Naive B cell (primary cell): ENCODE measurements at regions not wholly inside any gene's neighbourhood (a gene's known extent, or its start where the extent isn't known, plus 50 kb on each side); places are given as distances from the start of the nearest gene placed in this dataset.
"Not testable (repeated sequence)": the region's sequence is repeated elsewhere in the genome, so short reads cannot be mapped to it uniquely, and the experiment has no call there.

Experiments used
- ATAC-seq, 2 donors: fragments of 150-1000 bp; cut with Tn5 transposase; 2 replicates each; pipeline ENCODE4 v1.10.0; 2021; ENCODE audit warnings: low read depth in 2 of 2, mild to moderate bottlenecking in 2 of 2, moderate library complexity in 2 of 2
- DNase-seq: peaks from one replicate; pipeline ENCODE4 v3.0.0; 2022
- H3K27ac Mint-ChIP-seq, 6 donors: one replicate each; pipeline ENCODE4 v1.8.0; 2020 to 2022; ENCODE audit warnings: mild to moderate bottlenecking in 6 of 6, mixed read lengths in 6 of 6, moderate library complexity in 5 of 6, inconsistent platforms in 2 of 6
- H3K27me3 Mint-ChIP-seq, 3 donors: one replicate each; pipeline ENCODE4 v1.8.0; 2021 to 2022; ENCODE audit warnings: mixed read lengths in 3 of 3, mild to moderate bottlenecking in 1 of 3
- H3K36me3 Mint-ChIP-seq, 2 donors: one replicate each; pipeline ENCODE4 v1.8.0; 2020 to 2022; ENCODE audit warnings: mixed read lengths in 2 of 2, inconsistent platforms in 1 of 2, mild to moderate bottlenecking in 1 of 2
- H3K4me1 Mint-ChIP-seq, 3 donors: one replicate each; pipeline ENCODE4 v1.8.0; 2020 to 2022; ENCODE audit warnings: mixed read lengths in 3 of 3, inconsistent platforms in 1 of 3, mild to moderate bottlenecking in 1 of 3, moderate library complexity in 1 of 3
- H3K4me3 Mint-ChIP-seq, 8 donors: one replicate each; pipeline ENCODE4 v1.8.0; 2020 to 2022; ENCODE audit warnings: mild to moderate bottlenecking in 8 of 8, mixed read lengths in 8 of 8, moderate library complexity in 8 of 8, inconsistent platforms in 2 of 8
- H3K9me3 Mint-ChIP-seq, 7 donors: one replicate each; pipeline ENCODE4 v1.8.0; 2020 to 2022; ENCODE audit warnings: mixed read lengths in 7 of 7, mild to moderate bottlenecking in 5 of 7, inconsistent platforms in 2 of 7, moderate library complexity in 1 of 7

DNA sequence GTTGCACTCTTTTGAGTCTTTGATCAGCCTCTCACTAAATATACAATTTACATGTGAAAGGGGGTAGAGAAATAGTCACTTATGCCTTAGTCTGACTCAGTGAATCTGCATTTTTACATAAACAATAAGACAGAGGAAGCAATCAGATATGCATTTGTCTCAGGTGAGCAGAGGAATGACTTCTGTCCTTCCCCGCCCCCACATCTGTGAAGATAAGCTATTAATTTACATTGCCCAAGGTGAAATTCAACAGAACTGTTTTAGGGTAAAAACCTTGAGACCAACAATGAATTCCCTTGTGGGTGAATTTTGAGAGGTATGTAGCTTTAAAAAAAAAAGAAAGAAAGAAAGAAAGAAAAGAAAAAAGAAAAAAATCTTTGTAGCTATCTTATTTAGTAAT is 1302.9 kb upstream of the ACVR2A start:
- no peak for ATAC-seq
- H3K36me3 Mint-ChIP-seq, result no peaks in the 10 kb centered on the region
- peaks cover 0 to 2% (median 0%) of the 10 kb centered on the region in 3 donors for H3K4me1 Mint-ChIP-seq
- H3K27me3 Mint-ChIP-seq, result no peaks in the 10 kb centered on the region
- H3K27ac Mint-ChIP-seq, result no peak overlapping the region
- H3K9me3 Mint-ChIP-seq, result peaks cover 0 to 10% (median 4%) of the 10 kb centered on the region in 7 donors
- no peak overlapping the region for H3K4me3 Mint-ChIP-seq
- no peak for DNase-seq

DNA sequence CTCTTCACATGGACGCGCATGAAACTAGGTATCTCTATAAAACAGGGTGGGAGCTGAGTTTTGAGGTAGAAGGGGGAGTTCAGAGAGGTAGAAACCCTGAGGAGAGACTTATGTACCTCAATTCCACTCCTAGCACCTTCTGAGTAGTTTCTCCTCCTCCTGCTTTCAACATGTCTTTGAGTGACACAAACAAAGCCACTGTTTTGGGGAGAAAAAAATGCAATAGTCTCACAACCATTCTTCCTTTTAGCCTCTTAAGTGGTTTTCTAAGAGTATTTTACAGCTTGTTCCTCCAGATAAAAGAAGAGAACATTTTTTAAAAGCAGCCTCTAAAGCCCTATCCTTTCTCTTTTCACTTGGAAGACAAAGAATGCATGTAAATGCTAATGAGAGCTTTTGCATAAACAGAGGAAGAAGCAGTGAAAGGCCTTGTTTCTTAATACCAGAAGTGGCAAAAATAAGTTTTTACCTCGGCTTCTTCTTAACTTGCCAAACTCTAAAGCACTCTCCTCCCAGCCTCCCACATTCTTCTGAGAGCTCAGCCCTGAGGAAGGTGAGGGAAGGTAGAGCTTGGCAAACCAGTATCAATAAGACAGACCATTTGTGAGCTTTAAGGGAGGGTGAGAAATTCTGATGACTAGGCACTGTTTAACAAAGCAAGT is 1304.4 kb upstream of the ACVR2A start:
- peaks cover 0 to under 1% (median 0%) of the 10 kb centered on the region in 3 donors for H3K4me1 Mint-ChIP-seq
- DNase-seq (no peak), ATAC-seq (no peak)
- H3K36me3 Mint-ChIP-seq, result no peaks in the 10 kb centered on the region
- H3K4me3 Mint-ChIP-seq, result no peak overlapping the region
- no peaks in the 10 kb centered on the region for H3K27me3 Mint-ChIP-seq
- peaks cover 0 to 9% (median 5%) of the 10 kb centered on the region in 7 donors for H3K9me3 Mint-ChIP-seq
- no peak overlapping the region for H3K27ac Mint-ChIP-seq

DNA sequence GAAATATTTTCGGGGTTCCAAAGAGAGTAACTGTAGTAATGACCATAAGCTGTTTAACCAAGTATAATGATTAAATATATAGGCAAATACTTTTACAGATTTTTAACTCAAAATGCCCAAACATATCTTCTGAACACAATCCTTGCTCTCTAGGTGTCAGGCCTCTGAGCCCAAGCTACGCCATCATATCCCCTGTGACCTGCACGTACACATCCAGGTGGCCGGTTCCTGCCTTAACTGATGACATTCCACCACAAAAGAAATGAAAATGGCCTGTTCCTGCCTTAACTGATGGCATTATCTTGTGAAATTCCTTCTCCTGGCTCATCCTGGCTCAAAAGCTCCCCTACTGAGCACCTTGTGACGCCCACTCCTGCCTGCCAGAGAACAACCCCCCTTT is 1305.1 kb upstream of the ACVR2A start:
- H3K27me3 Mint-ChIP-seq, ATAC-seq, H3K27ac Mint-ChIP-seq, H3K9me3 Mint-ChIP-seq, H3K36me3 Mint-ChIP-seq, DNase-seq, H3K4me3 Mint-ChIP-seq, H3K4me1 Mint-ChIP-seq: not testable (repeated sequence)

DNA sequence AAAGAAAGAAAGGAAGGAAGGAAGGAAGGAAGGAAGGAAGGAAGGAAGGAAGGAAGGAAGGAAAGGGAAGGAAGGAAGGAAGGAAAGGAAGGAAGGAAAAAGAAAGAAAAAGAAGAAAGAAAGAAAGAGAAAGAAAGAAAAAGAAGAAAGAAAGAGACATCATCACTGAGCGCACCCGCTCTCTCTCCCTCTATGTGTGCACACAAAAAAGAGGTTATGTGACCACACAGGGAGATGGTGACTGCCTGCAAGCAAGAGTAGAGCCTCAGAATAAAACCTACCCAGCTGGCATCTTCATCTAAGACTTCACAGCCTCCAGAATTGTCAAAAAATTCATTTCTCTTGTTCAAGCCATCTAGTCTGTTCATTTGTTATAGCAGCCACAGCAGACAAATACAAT is 1307.4 kb upstream of the ACVR2A start:
- H3K9me3 Mint-ChIP-seq, result peaks cover 0 to 9% (median 5%) of the 10 kb centered on the region in 7 donors
- no peak overlapping the region for H3K27ac Mint-ChIP-seq
- no peak overlapping the region for H3K4me3 Mint-ChIP-seq
- H3K4me1 Mint-ChIP-seq, result no peaks in the 10 kb centered on the region
- no peaks in the 10 kb centered on the region for H3K36me3 Mint-ChIP-seq
- no peaks in the 10 kb centered on the region for H3K27me3 Mint-ChIP-seq
- no peak for DNase-seq
- ATAC-seq, result no peak

DNA sequence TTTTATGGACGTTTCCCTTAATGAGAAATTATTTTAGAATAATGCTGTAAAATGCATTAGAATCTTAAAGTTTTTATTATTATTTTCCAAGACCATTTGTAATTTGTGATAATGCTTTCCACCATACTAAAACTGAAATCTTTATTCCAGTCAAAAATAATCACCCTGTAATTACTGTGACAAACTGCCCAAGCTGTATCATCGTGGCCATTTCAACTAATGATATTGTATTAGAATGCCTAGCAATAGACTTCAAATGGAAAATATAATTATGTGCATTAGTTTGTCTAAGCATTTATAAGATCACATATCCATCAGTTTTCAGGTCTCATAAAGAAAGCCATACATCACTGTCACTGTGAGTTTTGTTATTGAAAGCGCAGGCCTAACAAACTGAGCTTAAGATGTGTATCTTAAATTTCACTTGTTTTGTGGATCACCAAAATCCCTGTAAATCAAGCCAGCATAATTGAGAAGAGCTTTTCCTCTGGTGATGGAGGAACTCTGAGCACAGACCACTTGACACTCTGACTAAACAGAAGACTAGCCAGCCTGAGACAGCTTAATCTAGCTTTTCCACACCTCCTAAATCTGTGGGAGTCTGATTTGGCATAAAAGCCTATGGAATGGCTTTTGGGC is 1312.2 kb upstream of the ACVR2A start:
- Mint-ChIP-seq H3K4me3 (no peak overlapping the region), H3K36me3 (no peaks in the 10 kb centered on the region), H3K27me3 (no peaks in the 10 kb centered on the region), H3K9me3 (peaks cover 0 to 8% (median 1%) of the 10 kb centered on the region in 7 donors), H3K4me1 (no peaks in the 10 kb centered on the region), H3K27ac (no peak overlapping the region)
- DNase-seq, result no peak
- no peak for ATAC-seq

DNA sequence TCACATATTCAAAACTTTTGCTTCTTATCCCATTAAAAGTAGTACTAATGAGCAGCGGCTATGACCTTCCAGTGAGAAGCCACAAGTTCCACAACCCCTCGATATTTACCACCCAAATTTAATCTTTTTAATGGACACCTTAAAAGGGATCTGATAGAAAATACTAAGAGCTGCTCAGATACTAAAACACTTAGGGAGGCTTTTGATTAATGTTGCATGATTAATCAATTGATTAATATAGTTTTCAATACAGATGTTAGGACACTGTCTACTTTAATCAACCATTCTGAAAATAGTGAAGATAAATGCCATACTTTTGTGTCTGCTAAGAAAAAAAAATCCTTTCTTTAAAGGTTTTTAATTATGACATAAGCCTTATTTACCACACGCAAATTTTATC is 1312.8 kb upstream of the ACVR2A start:
- peaks cover 0 to 8% (median 0%) of the 10 kb centered on the region in 7 donors for H3K9me3 Mint-ChIP-seq
- H3K4me3 Mint-ChIP-seq, result no peak overlapping the region
- H3K4me1 Mint-ChIP-seq, result no peaks in the 10 kb centered on the region
- DNase-seq (no peak), ATAC-seq (no peak)
- H3K27ac Mint-ChIP-seq, result no peak overlapping the region
- H3K27me3 Mint-ChIP-seq, result no peaks in the 10 kb centered on the region
- no peaks in the 10 kb centered on the region for H3K36me3 Mint-ChIP-seq

DNA sequence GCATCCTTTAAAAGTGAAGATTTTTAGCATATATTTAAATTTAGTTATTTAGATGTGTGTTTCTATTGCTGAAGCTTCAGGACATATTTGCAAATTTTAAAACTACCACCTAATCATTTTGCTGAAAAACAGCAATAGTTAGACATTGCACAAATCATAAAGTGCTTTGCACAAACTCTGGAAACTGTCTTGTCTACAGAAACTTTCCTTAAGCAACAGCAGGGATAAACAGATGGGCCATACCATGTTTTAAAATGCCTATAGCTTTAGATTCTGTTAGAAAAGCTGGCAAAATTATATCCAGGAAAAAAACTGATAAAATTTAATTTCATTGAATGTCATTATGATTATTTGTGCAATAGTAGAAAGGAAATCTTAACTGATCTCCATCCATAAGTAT is 1313.9 kb upstream of the ACVR2A start:
- no peak for DNase-seq
- Mint-ChIP-seq H3K4me1 (no peaks in the 10 kb centered on the region), H3K4me3 (no peak overlapping the region), H3K36me3 (no peaks in the 10 kb centered on the region), H3K27me3 (no peaks in the 10 kb centered on the region), H3K9me3 (peaks cover 0 to under 1% (median 0%) of the 10 kb centered on the region in 7 donors), H3K27ac (no peak overlapping the region)
- ATAC-seq, result no peak

DNA sequence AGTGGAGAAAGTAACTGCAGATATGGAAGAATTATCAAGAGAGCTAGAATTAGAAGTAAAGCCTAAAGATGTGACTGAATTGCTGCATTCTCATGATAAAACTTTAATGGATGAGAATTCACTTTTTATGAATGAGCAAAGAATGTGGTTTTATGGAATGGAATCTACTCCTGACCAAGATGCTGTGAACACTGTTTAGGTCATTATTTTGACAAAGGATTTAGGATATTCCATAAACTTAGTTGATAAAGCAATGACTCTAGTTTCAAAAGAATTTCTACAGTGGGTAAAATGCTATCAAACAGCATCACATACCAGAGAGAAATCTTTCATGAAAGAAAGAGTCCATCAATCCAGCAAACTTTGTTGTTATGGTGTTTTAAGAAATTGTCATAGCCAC is 1317.7 kb upstream of the ACVR2A start:
- DNase-seq (no peak), ATAC-seq (no peak)
- Mint-ChIP-seq H3K4me1 (no peaks in the 10 kb centered on the region), H3K36me3 (no peaks in the 10 kb centered on the region), H3K9me3 (no peaks in the 10 kb centered on the region), H3K27me3 (no peaks in the 10 kb centered on the region), H3K4me3 (no peak overlapping the region), H3K27ac (no peak overlapping the region)

DNA sequence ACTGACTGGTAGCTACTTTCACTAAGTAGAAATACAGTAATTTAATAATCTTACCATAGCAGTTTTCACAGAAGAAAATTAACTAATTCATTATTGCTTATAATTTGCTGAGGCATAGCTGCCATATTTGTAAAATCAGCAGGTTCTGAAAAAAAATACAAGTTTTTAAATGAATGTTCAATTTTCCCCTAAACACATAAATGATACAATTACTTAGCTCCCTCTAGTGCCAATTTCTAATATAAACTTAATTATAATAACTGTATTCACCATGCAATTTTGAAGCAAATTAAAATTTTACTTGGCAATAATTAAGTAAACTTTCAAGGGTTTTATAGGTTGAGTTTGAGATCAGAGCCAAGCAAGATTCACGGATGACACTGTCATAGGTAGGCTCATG is 1321.6 kb upstream of the ACVR2A start:
- H3K4me1 Mint-ChIP-seq, result no peaks in the 10 kb centered on the region
- no peaks in the 10 kb centered on the region for H3K27me3 Mint-ChIP-seq
- ATAC-seq (no peak), DNase-seq (no peak)
- H3K27ac Mint-ChIP-seq, result no peak overlapping the region
- no peaks in the 10 kb centered on the region for H3K36me3 Mint-ChIP-seq
- H3K9me3 Mint-ChIP-seq, result no peaks in the 10 kb centered on the region
- H3K4me3 Mint-ChIP-seq, result no peak overlapping the region

DNA sequence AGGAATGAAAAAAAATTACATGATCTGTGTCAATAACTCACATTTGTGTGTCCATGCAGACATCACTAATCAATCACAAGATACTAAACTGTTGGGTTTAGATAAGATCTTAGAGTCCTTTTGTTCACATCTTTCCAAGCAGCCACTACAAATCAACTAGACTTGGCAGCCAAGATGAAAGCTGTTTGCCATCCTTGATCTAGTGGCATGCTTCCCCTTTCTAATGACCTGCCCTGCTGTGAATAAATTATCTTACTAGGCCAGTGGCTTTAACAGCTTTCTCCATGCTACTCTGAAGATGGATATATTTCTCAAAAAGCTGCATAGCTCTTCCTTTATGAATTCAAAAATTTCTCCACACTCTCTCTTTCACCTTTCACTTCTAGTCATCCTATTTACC is 1338.0 kb upstream of the ACVR2A start:
- Mint-ChIP-seq H3K27me3 (no peaks in the 10 kb centered on the region), H3K9me3 (no peaks in the 10 kb centered on the region), H3K27ac (no peak overlapping the region), H3K36me3 (no peaks in the 10 kb centered on the region), H3K4me1 (no peaks in the 10 kb centered on the region), H3K4me3 (no peak overlapping the region)
- DNase-seq (no peak), ATAC-seq (no peak)

DNA sequence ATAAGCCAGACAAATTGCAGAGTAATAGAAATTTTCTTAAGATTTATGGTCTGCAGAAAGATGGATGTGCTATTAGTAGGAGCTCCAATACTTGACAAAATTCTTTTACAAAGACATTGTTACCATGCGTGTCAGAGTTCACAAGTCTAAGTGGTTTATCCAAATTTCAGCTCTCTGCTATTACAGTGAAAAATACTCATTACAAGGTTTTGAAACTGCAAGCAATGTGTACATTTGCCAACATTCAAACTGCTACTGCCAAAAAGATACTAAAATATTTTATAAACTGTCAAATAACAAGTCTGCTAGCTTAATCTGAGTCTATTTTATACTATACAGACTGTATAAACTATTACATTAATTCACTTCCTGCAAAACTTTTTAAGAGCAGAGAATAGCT is 1341.5 kb upstream of the ACVR2A start:
- H3K36me3 Mint-ChIP-seq, result no peaks in the 10 kb centered on the region
- ATAC-seq (no peak), DNase-seq (no peak)
- no peaks in the 10 kb centered on the region for H3K27me3 Mint-ChIP-seq
- H3K27ac Mint-ChIP-seq, result no peak overlapping the region
- no peaks in the 10 kb centered on the region for H3K4me1 Mint-ChIP-seq
- no peaks in the 10 kb centered on the region for H3K9me3 Mint-ChIP-seq
- no peak overlapping the region for H3K4me3 Mint-ChIP-seq

DNA sequence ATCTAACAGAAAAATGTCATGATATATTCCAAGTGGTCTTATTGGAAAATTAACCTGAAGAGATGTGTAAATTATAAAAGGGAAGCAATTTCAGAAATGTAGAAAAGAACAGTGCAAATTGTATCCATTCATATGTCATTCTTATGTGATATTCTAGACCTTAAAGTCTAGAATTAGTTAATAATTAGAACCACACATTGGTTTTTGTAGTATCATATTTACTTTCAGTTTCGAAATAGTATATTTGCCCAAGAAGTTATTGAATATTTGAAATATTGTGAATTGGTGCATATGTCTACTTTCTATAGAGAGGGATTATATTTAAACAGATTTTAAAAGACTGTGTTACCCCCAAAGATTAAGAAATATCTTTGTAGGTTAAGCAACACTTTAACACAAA is 1348.6 kb upstream of the ACVR2A start:
- Mint-ChIP-seq H3K27me3 (no peaks in the 10 kb centered on the region), H3K4me3 (no peak overlapping the region), H3K36me3 (no peaks in the 10 kb centered on the region), H3K27ac (no peak overlapping the region), H3K4me1 (no peaks in the 10 kb centered on the region), H3K9me3 (peaks cover 5 to 21% (median 13%) of the 10 kb centered on the region in 7 donors)
- ATAC-seq (no peak), DNase-seq (no peak)

DNA sequence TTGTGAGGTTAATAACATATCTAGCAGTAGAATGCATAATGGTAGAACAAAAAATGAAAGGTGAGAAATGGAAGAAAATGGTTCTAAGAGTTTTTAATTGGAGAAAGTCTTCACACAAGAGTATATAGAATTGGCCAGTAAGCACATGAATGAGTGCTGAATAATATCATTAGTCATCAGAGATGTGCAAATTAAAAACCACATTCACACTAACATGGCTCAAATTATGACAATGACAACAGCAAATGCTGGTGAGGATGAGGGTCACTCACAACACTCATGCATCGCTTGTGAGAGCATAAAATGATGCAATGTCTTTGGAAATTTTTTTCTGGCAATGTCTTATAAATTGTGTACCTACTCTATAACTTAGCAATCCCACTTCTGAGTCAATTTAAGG is 1355.4 kb upstream of the ACVR2A start:
- H3K4me3 Mint-ChIP-seq, result no peak overlapping the region
- H3K27ac Mint-ChIP-seq, result no peak overlapping the region
- no peaks in the 10 kb centered on the region for H3K27me3 Mint-ChIP-seq
- no peak for DNase-seq
- peaks cover 3 to 16% (median 10%) of the 10 kb centered on the region in 7 donors for H3K9me3 Mint-ChIP-seq
- ATAC-seq, result no peak
- H3K4me1 Mint-ChIP-seq, result no peaks in the 10 kb centered on the region
- H3K36me3 Mint-ChIP-seq, result no peaks in the 10 kb centered on the region

DNA sequence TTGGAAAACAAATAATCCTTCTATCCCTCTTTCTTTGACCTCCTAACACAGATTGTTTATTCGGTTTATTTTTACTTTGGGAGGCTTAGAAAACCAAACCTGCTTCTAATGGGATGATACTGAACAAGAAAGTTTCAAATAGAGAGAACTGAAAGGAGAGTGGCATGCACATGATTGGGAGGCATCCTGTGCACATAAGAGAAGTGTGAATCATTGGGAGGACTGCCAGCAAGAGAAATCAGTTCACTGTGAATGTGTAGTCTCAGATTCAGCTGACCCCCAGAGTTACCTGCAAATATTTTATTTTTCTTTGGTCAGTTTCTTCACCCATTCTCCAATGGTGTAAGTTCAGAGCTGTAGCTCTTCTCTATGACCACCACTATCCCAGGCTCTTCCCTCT is 1363.2 kb upstream of the ACVR2A start:
- no peak overlapping the region for H3K4me3 Mint-ChIP-seq
- H3K4me1 Mint-ChIP-seq, result no peaks in the 10 kb centered on the region
- H3K9me3 Mint-ChIP-seq, result peaks cover 0 to 3% (median 0%) of the 10 kb centered on the region in 7 donors
- H3K27ac Mint-ChIP-seq, result no peak overlapping the region
- ATAC-seq (no peak), DNase-seq (no peak)
- no peaks in the 10 kb centered on the region for H3K36me3 Mint-ChIP-seq
- no peaks in the 10 kb centered on the region for H3K27me3 Mint-ChIP-seq
